GM19372 (cell line): ENCODE measurements at regions not wholly inside any gene's neighbourhood (a gene's known extent, or its start where the extent isn't known, plus 50 kb on each side); places are given as distances from the start of the nearest gene placed in this dataset.
"Not testable (repeated sequence)": the region's sequence is repeated elsewhere in the genome, so short reads cannot be mapped to it uniquely, and the experiment has no call there.

Experiments used
- ATAC-seq: cut with Tn5 transposase; IDR thresholded peaks from one replicate; pipeline ENCODE4 v1.9.1; 2021; ENCODE audit warnings: mild to moderate bottlenecking, low read depth, moderate library complexity; ENCODE audit not compliant: unreplicated experiment

DNA sequence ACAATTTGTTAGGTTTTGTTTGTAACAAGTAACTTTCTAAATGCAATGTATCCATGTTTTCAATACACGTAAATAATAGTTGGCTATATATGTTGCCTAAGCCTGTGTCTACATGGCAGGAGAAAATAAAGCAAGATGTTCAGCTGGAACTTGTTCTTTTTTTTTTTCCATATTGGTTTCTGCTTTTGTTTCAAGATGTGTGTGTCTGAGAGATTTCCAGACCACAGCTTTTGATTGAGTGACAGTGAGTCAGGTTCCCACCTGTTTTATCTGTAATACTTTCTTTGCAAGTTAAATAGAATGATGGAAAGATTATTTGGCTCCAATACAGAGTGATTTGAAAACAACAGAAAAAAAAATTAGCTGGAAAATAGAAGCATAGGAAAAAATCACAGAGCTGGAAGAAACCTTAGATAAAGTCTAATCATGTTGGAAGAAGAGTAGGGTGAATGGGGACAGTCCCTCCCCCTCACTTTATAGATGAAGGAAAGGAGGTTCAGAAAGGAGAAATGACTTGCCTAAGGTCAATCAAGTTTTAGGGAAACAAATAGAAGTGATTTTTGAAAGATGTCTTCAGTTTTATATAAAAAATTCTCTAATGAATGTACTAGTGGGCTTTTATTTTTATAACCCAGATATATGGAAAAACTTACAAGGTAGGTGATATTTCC is 150.9 kb upstream of the STMND1 start:
- no peak for ATAC-seq

DNA sequence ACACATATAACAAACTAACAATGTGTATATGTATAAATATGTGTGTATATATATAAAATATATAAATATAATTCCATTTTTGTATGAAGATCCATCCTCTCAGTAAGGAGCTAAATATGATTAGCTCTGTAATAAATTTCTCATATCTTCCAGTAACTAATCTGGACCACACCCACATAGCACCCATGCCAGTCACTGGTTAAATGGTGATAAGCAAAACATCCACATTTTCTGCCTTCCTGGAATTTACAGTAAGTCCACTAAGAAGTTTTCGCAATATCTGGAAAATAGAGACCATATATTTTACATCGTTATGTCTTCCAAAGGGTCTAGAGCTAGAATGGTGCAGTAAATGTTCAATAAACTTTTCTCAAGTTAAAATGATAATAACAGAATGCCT is 151.5 kb upstream of the STMND1 start:
- no peak for ATAC-seq

DNA sequence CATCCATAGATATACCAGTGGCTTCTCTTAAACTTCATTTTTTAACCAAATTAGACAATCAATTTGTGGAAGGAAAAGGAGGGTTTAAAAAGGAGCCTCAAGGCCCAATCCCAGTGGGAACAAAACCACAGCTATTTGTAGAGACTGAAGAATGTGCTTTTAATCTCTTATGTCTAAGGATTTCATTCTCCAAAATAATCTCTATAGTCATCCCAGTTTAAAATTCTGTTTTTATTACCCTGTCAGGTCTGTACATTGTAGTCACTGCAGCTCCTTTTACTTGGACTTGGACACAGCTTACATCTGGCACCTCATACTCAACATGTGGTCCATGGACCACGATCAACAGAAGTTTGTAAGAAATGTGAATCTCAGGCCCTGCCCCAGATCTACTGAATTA is 152.1 kb upstream of the STMND1 start:
- no peak for ATAC-seq

DNA sequence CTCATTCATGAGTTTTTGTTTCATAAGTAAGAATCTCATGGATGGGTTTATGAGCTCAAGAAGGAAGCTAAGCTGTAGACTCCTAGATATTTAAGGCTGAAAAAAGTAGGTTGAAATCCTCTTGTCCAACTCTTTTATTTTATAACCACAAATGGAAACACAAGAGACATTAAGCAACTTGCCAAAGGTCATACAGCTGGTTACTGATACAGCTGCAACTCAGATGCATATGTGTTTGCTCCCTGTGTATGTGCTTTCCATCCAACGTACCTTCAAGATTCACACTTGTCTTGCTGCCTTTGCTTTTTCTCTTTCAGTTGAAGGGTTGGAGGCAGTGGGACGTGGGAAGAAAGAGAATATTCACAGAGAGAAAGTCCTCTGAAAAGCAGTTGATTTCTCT is 153.5 kb upstream of the STMND1 start:
- ATAC-seq = no peak

DNA sequence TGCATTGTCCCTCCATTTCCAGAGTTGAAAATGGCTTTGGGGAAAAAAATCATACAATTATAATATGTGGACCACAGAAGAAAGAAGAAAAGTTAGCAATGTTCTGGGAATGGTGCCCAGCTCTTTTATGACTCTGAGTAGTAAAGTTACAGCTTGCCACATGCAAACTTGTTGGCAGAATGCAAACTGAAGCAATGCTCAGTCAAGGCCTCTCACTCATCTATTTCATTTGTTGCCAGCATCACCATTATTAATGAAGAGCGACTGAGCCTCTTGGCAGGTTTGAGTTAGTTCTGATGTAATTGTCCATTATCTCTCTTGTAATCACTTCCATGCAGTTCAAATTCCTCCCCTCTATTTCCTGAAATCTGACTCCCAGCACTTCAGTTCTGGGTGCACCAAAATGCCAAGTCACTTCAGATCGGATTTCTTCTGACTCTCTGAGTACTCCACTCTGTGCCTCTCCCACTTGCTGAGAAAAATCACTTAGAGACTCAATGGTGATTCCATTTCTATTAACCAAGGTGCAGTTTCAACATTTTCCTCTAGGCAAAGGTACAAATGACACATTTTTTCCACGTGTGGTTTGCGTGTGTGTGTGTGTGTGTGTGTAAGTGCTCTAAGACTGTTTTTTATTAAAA is 154.4 kb upstream of the STMND1 start:
- no peak for ATAC-seq

DNA sequence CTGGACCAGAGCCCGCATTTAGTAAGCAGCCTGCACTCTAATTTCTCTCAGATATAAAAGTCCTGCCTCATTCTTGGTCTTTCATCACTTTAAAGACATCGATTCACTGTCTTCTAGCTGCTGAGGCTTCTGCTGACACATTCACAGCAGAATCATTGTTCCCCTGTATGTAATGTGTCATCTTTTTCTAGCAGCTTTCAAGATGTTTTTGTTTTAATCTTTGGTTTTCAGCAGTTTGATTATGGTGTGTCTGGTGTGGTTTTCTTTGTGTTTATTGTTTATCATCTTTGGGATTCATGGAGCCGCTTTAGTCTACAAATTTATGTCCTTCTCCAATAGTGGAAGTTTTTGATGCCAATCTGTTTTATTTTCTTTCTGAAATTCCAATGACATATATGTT is 157.3 kb upstream of the STMND1 start:
- no peak for ATAC-seq

DNA sequence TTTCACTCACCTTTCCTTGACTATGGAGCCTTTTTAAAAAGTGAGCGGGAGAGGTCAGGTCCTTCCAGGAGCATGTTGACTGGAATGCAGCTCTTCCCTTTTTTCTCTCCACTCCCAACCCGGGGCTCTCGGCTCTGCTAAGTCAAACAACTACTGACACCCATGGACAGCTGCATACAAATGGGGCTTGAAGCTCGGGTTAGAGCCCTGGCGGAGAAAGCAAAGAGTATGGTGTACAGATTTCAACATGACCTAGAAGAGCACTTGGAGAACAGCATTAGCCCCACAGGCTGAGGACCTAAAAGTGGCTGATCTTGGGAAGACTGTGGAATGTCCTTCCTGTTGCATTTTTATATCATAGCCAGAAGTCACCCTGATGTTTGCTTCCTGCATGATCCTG is 162.0 kb upstream of the STMND1 start:
- no peak for ATAC-seq

DNA sequence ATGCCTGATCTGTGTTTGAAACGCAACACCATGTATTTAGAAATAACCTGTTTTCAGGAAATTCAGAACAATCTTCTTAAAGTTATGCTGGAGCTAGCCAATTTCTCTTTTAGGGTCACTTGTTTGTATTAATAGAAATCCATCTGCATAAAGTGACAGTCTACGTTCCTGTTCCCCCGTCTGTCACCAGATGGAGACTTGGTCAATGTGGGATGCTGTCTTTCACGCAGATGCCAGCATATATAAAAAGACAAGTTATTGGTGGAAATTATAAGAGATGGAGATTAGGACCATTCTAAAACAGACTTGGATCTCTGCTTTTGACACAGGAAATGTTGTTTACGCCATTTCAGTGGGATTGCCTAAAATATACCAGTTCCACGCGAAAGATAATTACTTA is 162.5 kb upstream of the STMND1 start:
- no peak for ATAC-seq

DNA sequence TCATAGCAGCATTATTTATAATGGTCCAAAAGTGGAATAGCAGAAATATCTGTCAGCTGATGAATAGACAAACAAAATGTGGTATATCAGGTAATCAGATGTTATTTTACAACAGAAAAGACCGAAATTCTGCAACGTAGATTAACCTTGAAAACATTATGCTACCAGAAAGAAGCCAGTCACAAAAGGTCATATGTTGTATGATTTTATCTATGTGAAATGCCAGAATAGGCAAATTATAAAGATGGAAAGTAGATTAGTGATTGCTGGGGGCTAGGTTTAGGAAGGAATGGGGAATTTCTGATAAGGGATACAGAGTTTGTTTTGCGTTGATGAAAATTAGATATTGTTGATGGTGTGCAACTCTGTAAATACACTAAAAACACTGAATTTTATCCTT is 165.0 kb upstream of the STMND1 start:
- ATAC-seq = no peak

DNA sequence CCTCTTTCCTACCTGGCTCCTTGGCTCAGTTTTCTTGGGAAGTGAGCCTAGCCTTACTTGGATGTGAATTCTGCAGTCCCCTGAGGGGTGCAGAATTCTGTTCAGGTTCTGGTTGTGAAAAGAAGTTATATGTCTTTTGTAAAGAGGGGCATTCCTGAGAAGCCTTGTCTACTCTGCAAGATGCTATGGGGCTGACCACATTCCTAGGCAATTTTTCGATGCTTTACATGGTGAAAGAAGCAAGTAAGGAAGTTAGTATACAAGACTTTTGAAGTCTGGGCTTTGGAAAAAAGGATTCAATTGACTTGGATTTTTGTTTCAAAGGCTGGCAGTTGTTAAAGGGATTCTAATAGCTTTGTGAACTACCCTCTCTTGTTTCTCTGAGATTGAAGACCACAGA is 167.9 kb upstream of the STMND1 start:
- no peak for ATAC-seq

DNA sequence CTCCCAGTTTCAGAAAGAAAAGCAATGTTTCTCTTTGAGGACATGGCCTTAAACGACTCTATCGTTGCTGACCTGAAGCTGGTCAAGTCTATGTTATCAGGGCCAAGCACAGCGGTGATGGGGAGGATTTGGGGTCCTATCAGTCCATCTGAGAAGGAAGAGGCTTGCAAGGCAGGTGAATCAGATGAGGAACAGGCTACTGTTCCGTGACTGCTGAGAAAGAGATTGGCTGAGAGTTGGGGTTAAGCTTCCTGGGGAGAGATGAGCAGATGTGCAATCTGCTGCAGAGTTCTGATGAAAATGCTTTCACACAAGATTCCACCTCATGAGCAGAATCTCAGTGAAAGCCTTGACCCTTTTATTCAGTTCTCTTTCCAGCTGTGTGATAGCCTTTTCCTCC is 168.3 kb upstream of the STMND1 start:
- ATAC-seq = no peak

DNA sequence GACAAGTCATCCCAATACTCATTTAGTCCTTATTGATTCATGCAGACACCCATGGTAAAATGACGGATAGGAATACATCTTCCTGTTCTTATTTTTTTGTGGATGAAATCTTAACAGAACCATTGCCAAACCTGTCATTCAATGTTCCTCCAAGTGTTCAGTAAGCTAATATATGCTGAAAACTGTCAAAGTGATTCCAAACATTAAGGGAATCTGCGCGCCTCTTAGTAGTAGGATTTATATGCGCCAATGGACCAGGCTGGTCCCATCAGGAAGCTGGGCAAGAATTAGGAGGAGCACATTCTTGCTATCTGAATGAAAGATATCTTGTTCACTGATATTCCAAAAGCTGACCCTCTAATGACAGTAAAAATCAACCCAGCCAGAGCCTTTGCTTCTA is 168.9 kb upstream of the STMND1 start:
- ATAC-seq = no peak

DNA sequence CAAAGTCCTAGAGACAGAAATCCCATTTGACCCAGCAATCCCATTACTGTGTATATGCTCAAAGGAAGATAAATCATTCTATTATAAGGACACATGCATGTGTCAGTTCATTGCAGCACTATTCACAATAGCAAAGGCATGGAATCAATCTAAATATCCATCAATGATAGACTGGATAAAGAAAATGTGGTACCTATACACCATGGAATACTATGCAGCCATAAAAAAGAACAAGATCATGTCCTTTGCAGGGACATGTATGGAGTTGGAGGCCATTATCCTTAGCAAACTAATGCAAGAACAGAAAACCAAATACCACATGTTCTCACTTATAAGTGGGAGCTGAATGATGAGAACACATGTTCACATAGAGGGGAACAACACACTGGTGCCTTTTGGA is 169.8 kb upstream of the ATXN1 start:
- not testable (repeated sequence) for ATAC-seq

DNA sequence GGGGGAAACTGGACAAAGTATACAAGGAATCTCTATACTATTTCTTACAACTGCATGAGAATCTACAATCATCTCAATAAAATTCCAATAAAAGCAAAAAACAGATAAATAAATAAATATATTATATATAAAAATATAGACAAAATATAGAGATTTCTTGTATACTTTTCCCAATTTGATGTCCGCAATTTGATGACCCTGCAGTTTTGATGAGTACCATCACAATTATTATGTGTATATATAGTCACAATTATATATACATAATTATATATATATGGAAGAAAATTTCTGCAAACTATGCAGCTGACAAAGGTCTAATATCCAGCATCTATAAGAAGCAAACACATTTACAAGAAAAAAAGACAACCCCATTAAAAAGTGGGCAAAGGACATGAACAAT is 169.2 kb upstream of the ATXN1 start:
- no peak for ATAC-seq

DNA sequence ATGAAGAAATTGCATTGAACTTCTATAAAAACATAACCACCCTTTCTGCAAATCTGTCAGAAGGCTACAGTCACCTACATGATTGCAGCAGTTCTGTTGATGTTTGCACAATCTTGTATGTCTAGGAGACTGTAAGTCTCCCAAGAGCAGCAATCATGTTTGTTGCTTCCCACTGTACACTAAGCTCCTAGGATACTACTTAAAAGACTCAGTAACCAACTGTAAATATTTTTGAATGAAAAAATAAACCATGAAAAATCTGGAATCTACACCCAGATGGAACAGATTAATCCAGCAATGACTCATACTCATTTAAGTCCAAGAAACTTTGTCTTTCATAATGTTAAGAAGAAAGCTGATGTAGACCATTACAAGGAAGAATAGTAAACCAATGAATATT is 168.5 kb upstream of the ATXN1 start:
- no peak for ATAC-seq

DNA sequence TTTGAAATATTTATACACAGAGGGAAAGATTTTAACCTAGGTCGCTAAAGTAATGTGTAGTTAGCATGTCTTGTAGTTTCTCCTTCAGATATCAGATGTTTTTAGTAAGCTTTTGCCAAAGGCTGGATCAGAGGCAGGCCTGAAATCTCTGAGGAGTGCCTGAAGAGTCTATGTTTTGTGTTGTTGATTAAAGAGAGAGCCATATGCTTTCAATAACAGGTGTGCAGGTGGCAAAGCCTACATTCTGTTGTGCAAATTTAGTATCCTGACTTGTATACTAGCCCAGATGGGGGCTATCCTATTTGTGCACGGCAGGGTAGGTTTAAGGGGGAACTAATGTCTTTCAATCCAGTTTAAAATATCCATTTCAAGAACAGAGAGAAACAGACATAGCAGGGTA is 167.1 kb upstream of the ATXN1 start:
- ATAC-seq = no peak

DNA sequence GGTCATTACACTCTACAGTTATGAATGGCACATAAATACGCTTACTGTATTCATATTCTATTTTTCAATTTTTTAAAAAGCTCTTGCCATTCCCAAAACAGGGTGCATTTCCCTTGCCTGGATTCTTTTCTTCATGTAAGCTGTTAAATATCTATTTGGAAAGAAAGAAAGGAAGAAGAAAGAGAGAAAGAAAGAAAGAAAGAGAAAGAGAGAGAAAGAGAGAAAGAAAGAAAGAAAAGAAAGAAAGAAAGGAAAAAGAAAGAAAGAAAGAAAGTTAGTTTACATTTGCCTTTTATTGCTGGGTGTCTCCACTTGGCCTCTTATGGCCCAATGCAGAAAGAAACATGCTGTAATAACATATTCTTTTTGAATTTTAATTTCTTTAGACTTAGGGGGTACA is 165.9 kb upstream of the ATXN1 start:
- no peak for ATAC-seq

DNA sequence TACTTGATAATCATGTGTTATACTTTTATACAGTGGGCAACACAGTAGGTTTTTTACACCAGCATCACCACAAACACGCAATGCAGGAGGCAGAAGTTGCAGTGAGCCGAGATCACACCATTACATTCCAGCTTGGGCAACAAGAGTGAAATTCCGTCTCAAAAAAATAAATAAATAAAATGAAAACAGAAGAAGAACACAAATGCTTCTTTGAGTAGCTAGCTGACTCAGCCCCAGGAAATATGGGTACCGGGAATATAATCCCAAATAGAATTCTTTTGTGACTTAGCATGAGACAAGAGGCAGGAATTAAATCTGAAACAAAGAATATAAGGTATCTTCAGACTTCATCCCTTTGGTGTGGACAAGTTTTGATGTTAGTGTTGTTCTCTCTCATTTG is 164.2 kb upstream of the ATXN1 start:
- no peak for ATAC-seq

DNA sequence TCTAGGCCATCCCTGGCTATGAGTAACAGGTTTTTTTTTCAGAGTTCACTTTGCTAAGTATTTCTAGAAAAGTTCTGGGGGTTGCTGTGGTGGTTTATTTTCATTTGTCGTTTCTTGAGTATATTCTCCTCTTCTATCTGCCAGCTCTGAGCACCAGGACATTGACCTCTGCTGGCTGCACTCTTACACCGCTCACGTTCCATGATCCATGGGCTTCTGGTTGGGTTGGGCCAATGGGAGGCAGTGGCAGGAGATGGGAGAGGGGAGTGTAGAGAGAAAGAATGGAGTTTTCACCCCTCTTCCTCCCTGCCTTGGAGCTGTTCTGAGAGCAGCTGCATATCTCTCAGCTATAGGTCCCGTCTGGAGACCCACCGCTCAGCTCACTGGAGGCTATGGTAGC is 161.0 kb upstream of the ATXN1 start:
- ATAC-seq = no peak

DNA sequence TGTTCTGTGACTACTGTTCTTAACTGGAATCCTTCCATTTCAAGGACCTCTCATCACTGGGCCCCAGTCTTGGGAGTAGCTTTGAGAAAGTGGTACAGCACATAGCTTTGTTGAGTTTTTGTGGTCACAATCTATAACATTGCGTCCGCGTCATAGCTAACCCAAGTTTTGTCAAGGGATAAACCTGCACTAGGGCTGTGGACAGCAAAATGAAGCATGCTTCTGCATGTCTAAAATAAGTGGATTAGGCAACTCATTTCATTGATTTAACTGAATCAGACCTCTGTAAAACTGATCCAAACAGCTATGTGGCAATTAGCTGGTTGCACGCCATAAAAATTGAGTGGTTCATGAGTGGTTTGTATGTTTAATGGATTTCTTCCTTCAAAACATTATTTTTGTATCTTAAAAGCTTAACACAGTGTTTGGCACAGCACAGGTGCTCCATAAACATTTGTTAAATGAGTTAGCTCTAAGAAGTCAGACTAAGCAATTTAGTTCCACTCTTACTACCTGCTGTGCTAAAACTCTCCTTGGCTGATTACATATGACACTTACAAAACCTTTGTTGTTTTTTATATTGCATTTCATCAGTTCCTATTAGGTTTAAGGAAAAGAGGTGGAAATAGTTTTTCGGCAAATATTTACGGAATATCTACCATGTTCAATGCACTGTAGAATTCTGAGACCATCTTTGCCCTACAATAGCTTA is 160.3 kb upstream of the ATXN1 start:
- ATAC-seq = no peak

DNA sequence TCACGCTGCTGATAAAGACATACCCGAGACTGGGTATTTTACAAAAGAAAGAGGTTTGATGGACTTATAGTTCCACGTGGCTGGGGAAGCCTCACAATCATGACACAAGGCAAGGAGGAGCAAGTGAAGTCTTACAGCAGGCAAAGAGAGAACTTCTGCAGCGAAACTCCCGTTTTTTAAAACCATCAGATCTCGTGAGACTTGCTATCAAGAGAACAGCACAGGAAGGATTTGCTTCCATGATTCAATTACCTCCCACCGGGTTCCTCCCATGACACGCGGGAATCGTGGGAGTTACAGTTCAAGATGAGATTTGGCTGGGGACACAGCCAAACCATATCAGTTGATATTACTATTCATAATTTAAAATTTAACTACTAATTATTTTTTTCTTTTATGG is 157.3 kb upstream of the ATXN1 start:
- ATAC-seq = no peak

DNA sequence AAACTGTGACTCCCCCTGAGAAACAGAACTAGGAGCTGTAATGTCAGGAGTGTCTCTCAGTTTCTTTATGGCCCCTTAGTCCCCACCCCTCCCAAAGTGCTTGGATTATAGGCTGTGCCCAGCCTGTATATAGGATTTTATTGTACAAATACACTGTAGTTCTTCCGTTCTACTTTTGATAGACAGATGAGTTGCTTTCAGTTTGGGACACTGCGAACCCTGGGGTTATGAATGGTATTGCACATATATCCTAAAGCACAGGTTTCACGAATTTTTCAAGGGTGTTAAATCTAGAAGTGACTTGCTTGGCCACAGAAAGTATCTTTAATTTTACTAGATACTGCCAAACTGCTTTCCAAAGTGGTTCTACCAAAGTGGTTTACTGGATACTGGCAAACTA is 152.9 kb upstream of the ATXN1 start:
- ATAC-seq = no peak
